ENCODE measurements at regions not wholly inside any gene's neighbourhood (a gene's known extent, or its start where the extent isn't known, plus 50 kb on each side); places are given as distances from the start of the nearest gene placed in this dataset.
"Not testable (repeated sequence)": the region's sequence is repeated elsewhere in the genome, so short reads cannot be mapped to it uniquely, and the experiment has no call there.

GRCh38 chr12:33093534-33093933 lies 197.0 kb upstream of the PKP2 start:
- H3K27me3 ChIP-seq: no peaks in the 10 kb centered on the region

DNA sequence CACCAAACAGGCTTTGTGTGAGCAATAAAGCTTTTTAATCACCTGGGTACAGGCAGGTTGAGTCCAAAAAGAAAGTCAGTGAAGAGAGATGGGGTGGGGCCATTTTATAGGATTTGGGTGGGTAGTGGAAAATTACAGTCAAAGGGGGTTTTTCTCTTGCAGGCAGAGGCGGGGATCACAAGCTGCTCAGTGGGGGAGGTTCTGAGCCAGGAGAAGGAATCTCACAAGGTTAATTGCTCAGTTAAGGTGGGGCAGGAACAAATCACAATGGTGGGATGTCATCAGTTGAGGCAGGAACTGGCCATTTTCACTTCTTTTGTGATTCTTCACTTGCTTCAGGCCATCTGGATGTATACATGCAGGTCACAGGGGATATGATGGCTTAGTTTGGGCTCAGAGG lies 191.3 kb upstream of the PKP2 start:
- WGBS (ENCODE audit: low lambda C conversion rate, missing lambda C conversion rate): 100% methylated on average over 1 of the region's 1 CpG
- not testable (repeated sequence) for H3K36me3 ChIP-seq (replicated peaks; ENCODE audit: insufficient read depth, low read depth); H3K27ac ChIP-seq

More at GRCh38 chr12:33093534-33093933, 197.0 kb upstream of the PKP2 start:
- no peaks in the 10 kb centered on the region for H4K20me1 ChIP-seq (ENCODE audit: insufficient read depth, poor library complexity, severe bottlenecking)
- DNase-seq (ENCODE audit: low spot score): no peak
- H3K9me2 ChIP-seq (replicated peaks; ENCODE audit: insufficient read depth): no peaks in the 10 kb centered on the region
- H3K4me2 ChIP-seq: no peak overlapping the region
- no peak overlapping the region for H3K27ac ChIP-seq
- no peak overlapping the region for H3K4me3 ChIP-seq
- H3K79me2 ChIP-seq: no peaks in the 10 kb centered on the region
- H3K36me3 ChIP-seq (replicated peaks; ENCODE audit: insufficient read depth, low read depth): no peaks in the 10 kb centered on the region
- H3K4me1 ChIP-seq (ENCODE audit: insufficient read depth): no peaks in the 10 kb centered on the region
- TF ChIP-seq EZH2 (IDR thresholded peaks at IDR 0.05; ENCODE audit: borderline replicate concordance): no peak
- TF ChIP-seq, protein P1, sequence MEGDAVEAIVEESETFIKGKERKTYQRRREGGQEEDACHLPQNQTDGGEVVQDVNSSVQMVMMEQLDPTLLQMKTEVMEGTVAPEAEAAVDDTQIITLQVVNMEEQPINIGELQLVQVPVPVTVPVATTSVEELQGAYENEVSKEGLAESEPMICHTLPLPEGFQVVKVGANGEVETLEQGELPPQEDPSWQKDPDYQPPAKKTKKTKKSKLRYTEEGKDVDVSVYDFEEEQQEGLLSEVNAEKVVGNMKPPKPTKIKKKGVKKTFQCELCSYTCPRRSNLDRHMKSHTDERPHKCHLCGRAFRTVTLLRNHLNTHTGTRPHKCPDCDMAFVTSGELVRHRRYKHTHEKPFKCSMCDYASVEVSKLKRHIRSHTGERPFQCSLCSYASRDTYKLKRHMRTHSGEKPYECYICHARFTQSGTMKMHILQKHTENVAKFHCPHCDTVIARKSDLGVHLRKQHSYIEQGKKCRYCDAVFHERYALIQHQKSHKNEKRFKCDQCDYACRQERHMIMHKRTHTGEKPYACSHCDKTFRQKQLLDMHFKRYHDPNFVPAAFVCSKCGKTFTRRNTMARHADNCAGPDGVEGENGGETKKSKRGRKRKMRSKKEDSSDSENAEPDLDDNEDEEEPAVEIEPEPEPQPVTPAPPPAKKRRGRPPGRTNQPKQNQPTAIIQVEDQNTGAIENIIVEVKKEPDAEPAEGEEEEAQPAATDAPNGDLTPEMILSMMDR (IDR thresholded peaks at IDR 0.05; ENCODE audit: poor library complexity): no peak
- 90% methylated on average over 2 of the region's 2 CpGs for WGBS (ENCODE audit: low lambda C conversion rate, missing lambda C conversion rate)
- no peak overlapping the region for H2AFZ ChIP-seq
- H3K9me3 ChIP-seq (ENCODE audit: low read depth): no peaks in the 10 kb centered on the region

DNA sequence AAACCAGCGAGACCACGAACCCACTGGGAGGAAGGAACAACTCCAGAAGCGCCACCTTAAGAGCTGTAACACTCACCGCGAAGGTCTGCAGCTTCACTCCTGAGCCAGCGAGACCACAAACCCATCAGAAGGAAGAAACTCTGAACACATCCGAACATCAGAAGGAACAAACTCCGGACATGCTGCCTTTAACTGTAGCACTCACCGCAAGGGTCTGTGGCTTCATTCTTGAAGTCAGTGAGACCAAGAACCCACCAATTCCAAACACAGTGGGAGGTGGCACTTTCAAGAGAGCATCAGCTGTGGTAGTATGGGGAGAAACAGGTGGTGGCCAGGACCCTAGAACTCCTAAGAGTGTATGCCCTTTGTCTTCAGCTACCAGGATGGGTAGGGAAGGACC lies 179.8 kb upstream of the PKP2 start:
- not testable (repeated sequence) for H3K9me2 ChIP-seq (replicated peaks; ENCODE audit: insufficient read depth); H2AFZ ChIP-seq; H3K27ac ChIP-seq; DNase-seq (ENCODE audit: low spot score); H3K4me3 ChIP-seq; H3K36me3 ChIP-seq (replicated peaks; ENCODE audit: insufficient read depth, low read depth); H4K20me1 ChIP-seq (ENCODE audit: insufficient read depth, poor library complexity, severe bottlenecking); H3K9me3 ChIP-seq (ENCODE audit: low read depth); H3K4me2 ChIP-seq; H3K4me1 ChIP-seq (ENCODE audit: insufficient read depth); H3K79me2 ChIP-seq; H3K27me3 ChIP-seq
- 96% methylated on average over 9 of the region's 9 CpGs for WGBS (ENCODE audit: low lambda C conversion rate, missing lambda C conversion rate)

More for the DNA sequence above, 191.3 kb upstream of the PKP2 start:
- not testable (repeated sequence) for H3K4me2 ChIP-seq; H4K20me1 ChIP-seq (ENCODE audit: insufficient read depth, poor library complexity, severe bottlenecking); H3K27me3 ChIP-seq; H2AFZ ChIP-seq; DNase-seq (ENCODE audit: low spot score); H3K9me3 ChIP-seq (ENCODE audit: low read depth); H3K4me1 ChIP-seq (ENCODE audit: insufficient read depth); H3K9me2 ChIP-seq (replicated peaks; ENCODE audit: insufficient read depth); H3K79me2 ChIP-seq; H3K4me3 ChIP-seq

- not testable (repeated sequence) for H3K27me3 ChIP-seq; H3K27ac ChIP-seq; H3K9me2 ChIP-seq (replicated peaks; ENCODE audit: insufficient read depth); H4K20me1 ChIP-seq (ENCODE audit: insufficient read depth, poor library complexity, severe bottlenecking); H3K36me3 ChIP-seq (replicated peaks; ENCODE audit: insufficient read depth, low read depth); H3K79me2 ChIP-seq; H3K4me2 ChIP-seq; H3K4me3 ChIP-seq; H2AFZ ChIP-seq; DNase-seq (ENCODE audit: low spot score); H3K9me3 ChIP-seq (ENCODE audit: low read depth); H3K4me1 ChIP-seq (ENCODE audit: insufficient read depth)
- 95% methylated on average over 25 of the region's 25 CpGs for WGBS (ENCODE audit: low lambda C conversion rate, missing lambda C conversion rate)
Measured at GRCh38 chr12:33075130-33075766, 178.7 kb upstream of the PKP2 start.

GRCh38 chr12:33061844-33062243 lies 165.3 kb upstream of the PKP2 start:
- Histone ChIP-seq H3K36me3 (replicated peaks; ENCODE audit: insufficient read depth, low read depth) (no peaks in the 10 kb centered on the region), H3K4me2 (no peak overlapping the region), H3K9me2 (replicated peaks; ENCODE audit: insufficient read depth) (no peaks in the 10 kb centered on the region), H3K4me3 (no peak overlapping the region), H4K20me1 (ENCODE audit: insufficient read depth, poor library complexity, severe bottlenecking) (no peaks in the 10 kb centered on the region), H3K27ac (no peak overlapping the region), H3K9me3 (ENCODE audit: low read depth) (no peaks in the 10 kb centered on the region), H3K27me3 (no peaks in the 10 kb centered on the region), H3K79me2 (no peaks in the 10 kb centered on the region), H3K4me1 (ENCODE audit: insufficient read depth) (no peaks in the 10 kb centered on the region), H2AFZ (no peak overlapping the region)
- DNase-seq (ENCODE audit: low spot score): no peak
- TF ChIP-seq EZH2phosphoT487 (IDR thresholded peaks at IDR 0.05; ENCODE audit: low read depth, severe bottlenecking, unreplicated experiment): no peak

Measured in hepatocyte (in vitro differentiated cells).